AG09309 (cell line): ENCODE measurements at regions not wholly inside any gene's neighbourhood (a gene's known extent, or its start where the extent isn't known, plus 50 kb on each side); places are given as distances from the start of the nearest gene placed in this dataset.
A peak's percentile ranks its signal among the peaks of the same experiment; 100 is the strongest.

Experiments
- DNase-seq: peaks from one replicate; pipeline ENCODE4 v3.0.0-alpha.2; 2010; ENCODE audit warnings: low read depth
- H3K4me3 ChIP-seq: 2 replicates; pipeline ENCODE4 v1.5.1; 2011; ENCODE audit warnings: mild to moderate bottlenecking, low read depth, low read length, moderate library complexity; ENCODE audit not compliant: control insufficient read depth
- CTCF ChIP-seq: IDR thresholded peaks from 2 replicates; pipeline ENCODE4 v1.5.1; 2011; ENCODE audit warnings: mild to moderate bottlenecking, low read depth, low read length, inconsistent platforms; ENCODE audit not compliant: insufficient read depth, control insufficient read depth; ENCODE audit errors: missing control alignments

- DNase-seq: no peak
- TF ChIP-seq CTCF: no peak
- H3K4me3 ChIP-seq: no peak overlapping the region
Observed at GRCh38 chr21:15539376-15539775, 190.4 kb upstream of the USP25 start.

- H3K4me3 ChIP-seq: no peak overlapping the region
- no peak for DNase-seq
- no peak for TF ChIP-seq CTCF
Observed at GRCh38 chr21:15543473-15543872, 186.3 kb upstream of the USP25 start.

GRCh38 chr21:15549671-15550070 is 180.1 kb upstream of the USP25 start:
- no peak overlapping the region for H3K4me3 ChIP-seq
- TF ChIP-seq CTCF: no peak
- no peak for DNase-seq

GRCh38 chr21:15552914-15553494 is 176.8 kb upstream of the USP25 start:
- no peak for DNase-seq
- TF ChIP-seq CTCF: peak; percentile 37
- H3K4me3 ChIP-seq: no peak overlapping the region

- no peak overlapping the region for H3K4me3 ChIP-seq
- DNase-seq: no peak
- no peak for TF ChIP-seq CTCF
Observed at GRCh38 chr21:15557925-15558324, 171.9 kb upstream of the USP25 start.

- no peak for TF ChIP-seq CTCF
- DNase-seq: no peak
- no peak overlapping the region for H3K4me3 ChIP-seq
Observed at GRCh38 chr21:15558884-15559283, 170.9 kb upstream of the USP25 start.

GRCh38 chr21:15559660-15560059 is 170.1 kb upstream of the USP25 start:
- H3K4me3 ChIP-seq: no peak overlapping the region
- DNase-seq: no peak
- TF ChIP-seq CTCF: no peak
